ENCODE measurements at regions not wholly inside any gene's neighbourhood (a gene's known extent, or its start where the extent isn't known, plus 50 kb on each side); places are given as distances from the start of the nearest gene placed in this dataset.
A peak's percentile ranks its signal among the peaks of the same experiment; 100 is the strongest.

GRCh38 chr5:42005561-42006153, 80.6 kb downstream of the FBXO4 start:
- TF ChIP-seq, protein P1, sequence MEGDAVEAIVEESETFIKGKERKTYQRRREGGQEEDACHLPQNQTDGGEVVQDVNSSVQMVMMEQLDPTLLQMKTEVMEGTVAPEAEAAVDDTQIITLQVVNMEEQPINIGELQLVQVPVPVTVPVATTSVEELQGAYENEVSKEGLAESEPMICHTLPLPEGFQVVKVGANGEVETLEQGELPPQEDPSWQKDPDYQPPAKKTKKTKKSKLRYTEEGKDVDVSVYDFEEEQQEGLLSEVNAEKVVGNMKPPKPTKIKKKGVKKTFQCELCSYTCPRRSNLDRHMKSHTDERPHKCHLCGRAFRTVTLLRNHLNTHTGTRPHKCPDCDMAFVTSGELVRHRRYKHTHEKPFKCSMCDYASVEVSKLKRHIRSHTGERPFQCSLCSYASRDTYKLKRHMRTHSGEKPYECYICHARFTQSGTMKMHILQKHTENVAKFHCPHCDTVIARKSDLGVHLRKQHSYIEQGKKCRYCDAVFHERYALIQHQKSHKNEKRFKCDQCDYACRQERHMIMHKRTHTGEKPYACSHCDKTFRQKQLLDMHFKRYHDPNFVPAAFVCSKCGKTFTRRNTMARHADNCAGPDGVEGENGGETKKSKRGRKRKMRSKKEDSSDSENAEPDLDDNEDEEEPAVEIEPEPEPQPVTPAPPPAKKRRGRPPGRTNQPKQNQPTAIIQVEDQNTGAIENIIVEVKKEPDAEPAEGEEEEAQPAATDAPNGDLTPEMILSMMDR (IDR thresholded peaks at IDR 0.05; ENCODE audit: extremely low read depth in 1 of 2, insufficient read depth in 1 of 2, low read depth in 1 of 2, low read length in 2 of 2), result peak; percentile 49 to 60
- no peak for TF ChIP-seq POLR2A (IDR thresholded peaks at IDR 0.05; ENCODE audit: low read depth, low read length)
- TF ChIP-seq POLR2AphosphoS5 (IDR thresholded peaks at IDR 0.05; ENCODE audit: insufficient read depth, low read depth, low read length), result no peak
- TF ChIP-seq MAX (IDR thresholded peaks at IDR 0.05; ENCODE audit: insufficient read depth, insufficient read length), result no peak
- no peak for TF ChIP-seq EZH2 (IDR thresholded peaks at IDR 0.05; ENCODE audit: borderline replicate concordance, low read depth, low read length, severe bottlenecking)
- TF ChIP-seq FOS (IDR thresholded peaks at IDR 0.05; ENCODE audit: borderline replicate concordance, insufficient read depth, low read length), result no peak
- no peak for TF ChIP-seq JUN (IDR thresholded peaks at IDR 0.05; ENCODE audit: borderline replicate concordance, insufficient read depth, insufficient read length, low read depth)

Measured in endothelial cell of umbilical vein (primary cell).